COLO829 (cell line): ENCODE measurements at regions not wholly inside any gene's neighbourhood (a gene's known extent, or its start where the extent isn't known, plus 50 kb on each side); places are given as distances from the start of the nearest gene placed in this dataset.
"Not testable (repeated sequence)": the region's sequence is repeated elsewhere in the genome, so short reads cannot be mapped to it uniquely, and the experiment has no call there.

Experiments
- DNase-seq: peaks from one replicate; pipeline ENCODE4 v3.0.0; 2012; ENCODE audit warnings: low spot score

GRCh38 chr7:25714013-25714412 lies 438.0 kb upstream of the NFE2L3 start:
- DNase-seq: no peak

- DNase-seq: no peak
Measured at GRCh38 chr7:25716421-25716820, 435.6 kb upstream of the NFE2L3 start.

GRCh38 chr7:25718596-25718995 lies 433.4 kb upstream of the NFE2L3 start:
- DNase-seq: no peak

GRCh38 chr7:25719190-25719896 lies 432.7 kb upstream of the NFE2L3 start:
- DNase-seq: no peak

GRCh38 chr7:25720427-25720826 lies 431.6 kb upstream of the NFE2L3 start:
- peak; percentile 58 for DNase-seq

GRCh38 chr7:25722856-25723255 lies 429.1 kb upstream of the NFE2L3 start:
- peak; percentile 80 for DNase-seq

GRCh38 chr7:25725451-25725850 lies 426.5 kb upstream of the NFE2L3 start:
- no peak for DNase-seq

- no peak for DNase-seq
Measured at GRCh38 chr7:25726170-25726780, 425.7 kb upstream of the NFE2L3 start.

- DNase-seq: no peak
Measured at GRCh38 chr7:25726781-25727311, 425.2 kb upstream of the NFE2L3 start.

GRCh38 chr7:25727446-25727845 lies 424.6 kb upstream of the NFE2L3 start:
- no peak for DNase-seq

- DNase-seq: no peak
Measured at GRCh38 chr7:25727876-25728275, 424.1 kb upstream of the NFE2L3 start.

- DNase-seq: no peak
Measured at GRCh38 chr7:25731068-25731845, 420.7 kb upstream of the NFE2L3 start.

- no peak for DNase-seq
Measured at GRCh38 chr7:25731846-25732245, 420.2 kb upstream of the NFE2L3 start.

- no peak for DNase-seq
Measured at GRCh38 chr7:25732766-25733217, 419.2 kb upstream of the NFE2L3 start.

- DNase-seq: no peak
Measured at GRCh38 chr7:25735674-25736242, 416.2 kb upstream of the NFE2L3 start.

GRCh38 chr7:25738528-25738927 lies 413.5 kb upstream of the NFE2L3 start:
- DNase-seq: no peak

GRCh38 chr7:25739143-25739542 lies 412.9 kb upstream of the NFE2L3 start:
- no peak for DNase-seq

- DNase-seq: no peak
Measured at GRCh38 chr7:25742316-25742715, 409.7 kb upstream of the NFE2L3 start.

- DNase-seq: not testable (repeated sequence)
Measured at GRCh38 chr7:25743670-25744451, 408.1 kb upstream of the NFE2L3 start.

GRCh38 chr7:25750744-25751508 lies 401.1 kb upstream of the NFE2L3 start:
- no peak for DNase-seq

- DNase-seq: no peak
Measured at GRCh38 chr7:25752154-25752553, 399.8 kb upstream of the NFE2L3 start.
